NCI-H524 treated with DMSO at 0.1 percent for 48 hours (cell line): ENCODE measurements at regions not wholly inside any gene's neighbourhood (a gene's known extent, or its start where the extent isn't known, plus 50 kb on each side); places are given as distances from the start of the nearest gene placed in this dataset.
"Not testable (repeated sequence)": the region's sequence is repeated elsewhere in the genome, so short reads cannot be mapped to it uniquely, and the experiment has no call there.

Experiments
- DNase-seq: peaks from one replicate; lab custom pipeline; 2025; lab: John Stamatoyannopoulos, UW

DNA sequence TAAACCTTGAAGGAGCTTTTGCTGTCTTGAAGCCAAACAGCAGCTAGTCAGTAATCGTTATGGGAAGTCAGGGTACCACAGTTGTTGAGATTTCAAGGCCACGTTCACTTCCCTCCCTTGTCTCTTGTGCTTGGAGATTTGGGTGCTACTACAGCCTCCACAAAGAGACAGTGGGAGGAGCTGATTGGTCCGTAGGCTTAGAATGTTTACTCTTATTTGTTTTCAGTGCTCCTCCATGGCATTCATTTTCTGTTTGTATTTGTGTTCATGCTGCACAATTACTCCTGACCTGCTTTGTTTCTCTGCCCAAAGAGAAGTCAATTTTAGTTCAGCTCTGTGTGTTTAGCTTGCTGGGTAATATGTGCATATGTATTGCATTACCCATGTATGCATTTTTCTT is 147.7 kb downstream of the PRL start:
- no peak for DNase-seq

DNA sequence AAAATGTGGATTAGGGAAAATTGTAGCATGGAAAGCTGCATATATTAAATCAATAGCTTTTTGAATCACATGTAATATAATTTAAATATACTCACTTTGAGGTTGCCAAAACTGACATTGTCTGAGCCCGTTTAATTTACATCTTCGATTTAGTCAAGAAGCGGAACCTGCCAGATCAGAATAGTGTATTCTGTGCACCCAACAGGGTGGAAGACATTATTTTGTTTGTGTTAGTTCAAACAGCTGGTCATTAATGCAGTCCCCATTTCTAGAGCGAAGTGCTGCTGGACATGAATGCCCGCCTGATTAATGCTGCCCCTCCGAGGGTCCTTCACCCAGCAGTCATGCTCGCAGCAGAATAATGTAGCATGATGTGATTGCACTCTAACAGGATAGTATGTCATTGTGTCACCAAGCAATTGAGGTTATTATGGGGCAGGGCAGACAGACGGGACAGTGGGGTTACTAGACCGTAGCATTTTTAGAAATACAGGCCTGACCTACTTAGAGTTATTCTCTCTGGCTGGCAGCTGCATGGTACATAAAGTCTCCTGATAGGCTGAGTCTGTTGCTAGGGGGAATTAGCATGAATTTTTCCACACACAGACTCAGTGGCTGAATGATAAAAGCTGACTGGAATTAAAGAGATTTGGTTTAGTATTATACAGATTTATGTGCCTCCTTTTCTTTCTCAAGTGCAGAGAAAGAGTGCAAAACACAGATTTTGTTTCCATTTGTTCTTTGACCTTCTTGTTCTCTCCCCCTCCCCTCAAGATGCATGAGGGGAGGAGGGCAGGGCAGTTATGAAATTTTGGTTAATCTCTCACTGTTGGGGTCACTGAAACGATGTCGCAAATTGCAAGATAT is 147.1 kb downstream of the PRL start:
- DNase-seq = peak; percentile 68

DNA sequence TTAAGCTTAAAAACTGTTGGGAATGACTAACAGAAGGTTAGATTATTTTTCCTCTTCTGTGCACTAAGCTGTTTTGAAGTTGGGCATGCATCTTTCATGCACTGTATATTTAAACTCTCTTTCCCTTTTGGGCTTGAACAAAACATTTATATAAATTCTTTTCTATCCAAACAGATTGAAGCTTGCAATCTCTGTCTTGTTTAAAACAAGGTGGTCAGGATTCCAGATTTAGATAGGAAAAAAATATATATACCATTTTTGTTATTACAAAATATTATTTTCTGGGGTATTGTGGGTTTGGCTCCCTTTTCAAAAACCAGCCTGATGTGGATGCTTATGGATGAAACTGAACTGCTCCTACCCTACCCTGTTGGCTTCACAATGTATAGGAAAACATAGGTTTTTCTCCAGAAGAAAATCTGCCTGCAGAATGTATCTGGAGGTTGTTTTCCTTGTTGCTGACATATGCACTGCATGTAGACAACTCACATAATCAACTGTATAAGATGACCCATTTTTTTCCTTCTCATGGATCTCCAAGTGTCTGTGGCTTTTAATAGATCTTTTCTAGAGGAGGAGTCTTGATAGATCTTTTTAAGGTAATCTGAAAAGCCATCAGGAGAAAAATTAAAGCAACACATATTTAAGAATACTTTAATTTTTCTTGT is 146.3 kb downstream of the PRL start:
- no peak for DNase-seq

DNA sequence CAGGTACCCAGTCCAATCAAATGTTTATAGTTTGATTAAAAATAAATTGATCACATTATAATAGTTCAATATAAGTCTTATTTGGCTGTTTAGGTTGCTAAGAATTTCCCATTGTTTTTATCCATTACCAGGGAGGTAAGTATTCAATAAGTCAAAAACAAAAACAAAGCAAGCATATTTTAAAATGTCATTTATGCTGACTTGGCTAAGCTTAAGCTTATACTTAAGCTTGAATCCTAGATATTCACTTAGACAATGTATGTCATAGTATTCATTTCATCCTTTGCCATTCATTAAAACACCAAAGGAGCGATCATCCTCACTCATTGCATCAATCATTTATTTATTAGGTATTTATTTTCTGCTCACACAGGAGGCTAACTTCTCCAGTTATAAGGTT is 144.9 kb downstream of the PRL start:
- DNase-seq = no peak

DNA sequence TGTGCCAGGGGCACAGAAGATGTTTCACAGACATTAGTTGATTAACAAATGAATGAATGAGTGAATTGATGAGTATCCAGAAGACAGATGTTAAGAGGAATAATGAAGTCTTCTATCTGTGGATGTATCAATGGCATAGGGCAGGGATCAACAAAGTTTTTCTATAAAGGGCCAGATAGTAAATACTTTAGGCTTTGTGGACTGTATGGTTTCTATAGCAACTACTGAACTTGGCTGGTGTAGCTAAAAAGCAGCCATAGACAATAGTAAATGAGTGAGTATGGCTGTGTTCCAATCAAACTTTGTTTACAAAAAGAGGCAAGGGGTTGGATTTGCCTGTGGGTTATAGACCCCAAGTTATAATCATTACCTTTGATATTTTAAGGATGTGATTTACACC is 144.0 kb downstream of the PRL start:
- no peak for DNase-seq

DNA sequence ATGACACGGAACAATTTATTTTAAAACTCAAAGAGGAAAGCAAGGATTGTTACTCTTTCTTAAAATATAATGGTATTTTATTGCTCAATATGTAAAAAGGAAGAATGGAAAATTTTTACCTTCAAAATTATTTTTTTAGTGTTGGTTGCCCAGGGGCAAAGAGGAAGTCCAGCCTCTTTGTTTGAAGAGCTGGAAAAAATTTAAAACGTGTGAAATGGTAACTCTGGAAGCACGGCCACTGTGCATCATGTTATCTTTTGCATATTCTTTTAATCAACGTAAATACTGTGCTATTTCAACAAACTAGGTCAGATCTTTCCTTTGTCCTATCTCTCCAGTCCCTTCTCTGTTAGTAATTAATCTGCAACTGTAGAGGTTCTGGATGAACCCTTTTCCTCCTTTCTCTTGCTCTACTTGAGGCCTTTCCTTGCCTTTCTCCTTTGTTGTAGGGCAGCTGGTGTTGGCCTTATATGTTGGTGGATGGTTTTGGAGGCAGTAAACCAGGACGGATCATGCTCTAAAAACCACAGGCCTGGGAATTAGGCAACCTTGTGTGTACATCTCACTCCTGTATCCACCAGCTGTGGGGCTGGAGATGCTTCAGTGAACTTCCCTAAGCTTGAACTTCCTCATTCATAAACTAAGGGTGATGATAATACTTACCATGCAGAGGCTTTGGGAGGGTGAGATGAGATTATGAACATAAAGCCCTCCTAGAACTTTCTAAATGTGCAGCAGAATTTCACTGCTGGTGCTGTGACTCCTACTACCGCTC is 143.3 kb downstream of the PRL start:
- no peak for DNase-seq

DNA sequence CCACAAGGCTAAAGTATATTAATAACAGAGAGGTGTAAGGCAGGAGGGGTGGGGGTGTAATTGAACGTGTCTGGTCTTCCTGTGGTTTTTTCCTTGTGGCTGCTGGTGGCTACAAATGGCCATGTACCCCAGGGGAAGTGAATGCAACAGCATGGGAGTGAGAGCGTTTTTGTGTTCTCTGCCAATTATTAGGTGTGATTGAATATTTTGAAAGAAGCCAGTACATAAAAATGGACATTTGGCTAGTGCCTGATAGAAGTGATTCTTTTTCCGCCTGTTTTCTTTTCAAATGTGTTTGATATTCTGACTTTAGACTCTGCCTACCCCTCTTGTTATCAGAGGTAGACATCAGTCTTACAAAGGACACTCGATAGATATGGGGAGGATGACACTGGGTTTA is 141.3 kb downstream of the PRL start:
- DNase-seq = no peak

DNA sequence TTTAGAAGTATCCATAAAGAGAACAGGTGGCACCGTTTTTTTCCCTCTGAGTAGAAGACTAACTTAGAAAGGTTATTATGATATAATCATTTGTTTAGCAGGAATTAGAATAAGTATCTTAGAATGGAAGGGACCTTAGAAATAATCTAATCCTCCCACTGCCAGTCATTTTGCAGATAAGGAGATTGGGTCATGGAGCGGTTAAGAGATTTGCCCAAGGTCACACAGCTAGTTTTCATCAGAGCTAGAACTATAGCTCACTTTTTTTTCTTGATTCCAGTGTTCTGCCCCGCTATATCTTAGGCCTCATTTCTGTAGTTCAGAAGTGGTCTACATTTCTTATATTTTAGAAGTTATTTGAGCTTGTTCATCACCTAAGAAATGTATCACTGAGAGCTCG is 139.6 kb downstream of the PRL start:
- DNase-seq = no peak

DNA sequence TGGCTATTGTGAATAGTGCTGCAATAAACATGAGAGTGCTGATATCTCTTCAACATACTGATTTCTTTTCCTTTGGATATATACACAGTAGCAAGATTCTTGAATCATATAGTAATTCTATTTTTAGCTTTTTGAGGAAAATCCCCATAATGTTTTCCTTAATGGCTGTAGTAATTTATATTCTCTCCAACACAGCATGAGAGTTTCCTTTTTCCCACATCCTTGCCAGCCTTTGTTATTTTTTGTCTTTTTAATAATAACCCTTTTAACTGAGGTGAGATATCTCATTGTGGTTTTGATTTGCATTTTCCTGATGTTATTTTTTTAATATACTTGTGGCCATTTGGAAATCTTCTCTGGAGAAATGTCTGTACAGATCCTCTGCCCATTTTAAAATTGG is 132.6 kb downstream of the PRL start:
- DNase-seq = no peak

DNA sequence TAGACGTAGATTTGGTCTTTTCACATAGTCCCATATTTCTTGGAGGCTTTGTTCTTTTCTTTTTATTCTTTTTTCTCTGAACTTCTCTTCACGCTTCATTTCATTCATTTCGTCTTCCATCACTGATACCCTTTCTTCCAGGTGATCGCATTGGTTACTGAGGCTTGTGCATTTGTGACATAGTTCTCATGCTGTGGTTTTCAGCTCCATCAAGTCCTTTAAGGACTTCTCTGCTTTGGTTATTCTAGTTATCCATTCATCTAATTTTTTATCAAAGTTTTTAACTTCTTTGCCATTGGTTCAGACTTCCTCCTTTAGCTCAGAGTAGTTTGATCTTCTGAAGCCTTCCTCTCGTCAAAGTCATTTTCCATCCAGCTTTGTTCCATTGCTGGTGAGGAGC is 125.8 kb downstream of the PRL start:
- not testable (repeated sequence) for DNase-seq

DNA sequence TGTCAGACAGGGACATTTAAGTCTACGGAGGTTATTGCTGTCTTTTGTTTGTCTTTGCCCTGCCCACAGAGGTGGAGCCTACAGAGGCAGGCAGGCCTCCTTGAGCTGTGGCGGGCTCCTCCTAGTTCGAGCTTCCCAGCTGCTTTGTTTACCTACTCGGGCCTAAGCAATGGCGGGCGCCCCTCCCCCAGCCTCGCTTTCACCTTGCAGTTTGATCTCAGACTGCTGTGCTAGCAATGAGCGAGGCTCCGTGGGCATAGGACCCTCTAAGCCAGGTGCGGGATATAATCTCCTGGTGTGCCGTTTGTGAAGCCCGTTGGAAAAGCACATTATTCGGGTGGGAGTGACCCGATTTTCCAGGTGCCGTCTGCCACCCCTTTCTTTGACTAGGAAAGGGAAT is 125.0 kb downstream of the PRL start:
- DNase-seq = not testable (repeated sequence)

DNA sequence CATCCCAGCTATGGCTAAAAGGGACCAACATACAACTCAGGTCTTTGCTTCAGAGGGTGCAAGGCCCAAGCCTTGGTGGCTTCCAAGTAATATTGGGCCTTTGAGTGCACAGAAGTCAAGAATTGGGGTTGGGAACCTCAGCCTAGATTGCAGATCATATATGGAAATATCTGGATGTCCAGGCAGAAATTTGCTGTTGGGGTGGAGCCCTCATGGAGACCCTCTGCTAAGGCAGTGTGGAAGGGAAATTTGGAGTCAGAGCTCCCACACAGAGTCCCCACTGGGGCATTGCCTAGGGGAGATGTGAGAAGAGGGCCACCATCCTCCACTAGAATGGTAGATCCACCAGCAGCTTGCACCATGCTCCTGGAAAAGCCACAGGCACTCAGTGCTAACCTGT is 123.5 kb downstream of the PRL start:
- no peak for DNase-seq

DNA sequence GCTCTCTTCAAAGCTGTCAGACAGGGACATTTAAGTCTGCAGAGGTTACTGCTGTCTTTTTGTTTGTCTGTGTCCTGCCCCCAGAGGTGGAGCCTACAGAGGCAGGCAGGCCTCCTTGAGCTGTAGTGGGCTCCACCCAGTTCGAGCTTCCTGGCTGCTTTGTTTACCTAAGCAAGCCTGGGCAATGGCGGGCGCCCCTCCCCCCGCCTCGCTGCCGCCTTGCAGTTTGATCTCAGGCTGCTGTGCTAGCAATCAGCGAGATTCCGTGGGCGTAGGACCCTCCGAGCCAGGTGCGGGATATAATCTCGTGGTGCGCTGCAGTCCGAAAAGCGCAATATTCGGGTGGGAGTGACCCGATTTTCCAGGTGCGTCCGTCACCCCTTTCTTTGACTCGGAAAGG is 116.6 kb downstream of the PRL start:
- DNase-seq = not testable (repeated sequence)

DNA sequence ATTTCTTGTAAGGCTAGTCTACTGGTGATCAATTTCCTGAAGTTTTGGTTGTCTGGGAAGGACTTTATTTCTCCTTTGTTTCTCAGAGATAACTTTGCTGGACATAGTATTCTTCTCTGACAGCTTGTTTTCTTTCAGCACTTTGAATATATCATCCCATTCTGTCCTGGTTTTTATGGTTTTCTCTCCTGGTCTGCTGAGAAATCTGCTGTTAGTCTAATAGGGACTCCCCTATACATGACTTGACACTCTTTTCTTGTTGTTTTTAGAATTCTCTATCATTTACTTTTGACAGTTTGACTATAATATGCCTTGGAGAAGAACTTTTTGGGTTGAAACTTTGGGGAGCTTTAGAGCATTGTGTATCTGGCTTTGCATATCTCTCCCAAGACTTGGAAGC is 112.5 kb downstream of the PRL start:
- DNase-seq = no peak

DNA sequence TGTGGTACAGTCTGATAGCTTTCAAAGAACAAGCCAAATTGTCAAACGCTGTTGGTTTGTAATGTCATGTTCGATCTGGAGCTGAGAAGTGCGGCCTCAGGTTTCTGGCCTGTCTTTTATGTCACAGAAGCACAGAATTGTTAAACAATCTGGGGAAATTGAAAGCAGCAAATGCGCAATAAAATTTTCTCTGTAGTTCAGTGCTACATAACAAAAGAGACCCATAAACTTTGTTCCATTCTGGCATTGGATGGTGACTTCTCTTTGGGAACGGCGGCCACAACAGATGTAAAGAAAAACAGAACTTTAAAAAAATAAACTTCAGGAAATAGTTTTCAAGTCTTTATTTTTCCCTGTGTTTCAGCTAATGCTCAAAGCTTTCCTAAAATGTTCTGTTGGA is 106.9 kb downstream of the PRL start:
- DNase-seq = no peak

DNA sequence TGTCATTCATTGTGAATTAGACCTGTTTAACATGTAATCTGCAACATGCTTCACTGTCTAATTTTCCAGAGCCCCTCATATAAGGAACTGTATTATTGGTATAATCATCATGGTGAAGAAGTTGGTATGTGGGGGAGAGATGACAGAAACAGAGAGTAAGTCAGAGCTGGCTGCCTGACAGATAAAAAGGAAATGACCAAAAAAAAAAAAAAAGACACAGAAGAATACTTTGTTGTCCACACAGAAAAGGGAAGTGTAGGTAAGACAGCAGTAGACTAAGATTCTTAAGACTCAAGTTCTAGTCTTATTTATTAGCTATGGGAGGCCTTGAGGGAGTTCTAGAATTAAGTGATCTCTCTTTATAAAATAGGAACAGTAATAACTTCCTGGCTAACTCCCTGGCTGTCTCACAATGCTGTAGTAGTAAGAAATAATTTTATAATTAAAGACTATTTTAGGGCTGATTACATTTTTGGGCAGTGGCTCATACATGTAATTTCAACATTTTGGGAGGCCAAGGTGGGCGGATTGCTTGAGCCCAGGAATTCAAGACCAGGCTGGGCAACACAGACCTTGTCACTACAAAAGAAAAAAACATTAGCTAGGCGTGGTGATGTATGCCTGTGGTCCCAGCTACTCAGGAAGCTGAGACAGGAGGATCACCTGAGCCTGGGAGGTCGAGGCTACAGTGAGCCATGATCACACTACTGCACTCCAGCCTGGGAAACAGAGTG is 102.5 kb downstream of the PRL start:
- DNase-seq = no peak

DNA sequence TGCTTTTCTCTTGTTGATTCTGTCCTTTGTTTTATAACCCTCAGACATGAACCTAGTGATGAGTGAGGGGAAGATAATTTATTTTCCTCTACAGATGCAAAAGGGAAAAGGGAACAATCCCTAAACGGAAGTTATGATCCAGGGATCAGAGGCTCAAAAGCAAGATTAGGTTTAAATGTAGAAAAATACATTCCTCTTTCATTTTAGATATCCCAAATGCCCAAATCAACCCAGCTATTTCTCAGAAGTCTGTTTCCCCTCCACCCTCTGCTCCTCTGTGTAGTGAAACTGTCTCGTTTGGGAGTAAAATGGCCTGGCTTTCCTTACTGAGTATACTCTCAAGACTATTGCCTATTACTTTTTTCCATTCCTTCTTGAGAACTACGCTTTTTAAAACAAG is 97.1 kb downstream of the PRL start:
- DNase-seq = no peak

DNA sequence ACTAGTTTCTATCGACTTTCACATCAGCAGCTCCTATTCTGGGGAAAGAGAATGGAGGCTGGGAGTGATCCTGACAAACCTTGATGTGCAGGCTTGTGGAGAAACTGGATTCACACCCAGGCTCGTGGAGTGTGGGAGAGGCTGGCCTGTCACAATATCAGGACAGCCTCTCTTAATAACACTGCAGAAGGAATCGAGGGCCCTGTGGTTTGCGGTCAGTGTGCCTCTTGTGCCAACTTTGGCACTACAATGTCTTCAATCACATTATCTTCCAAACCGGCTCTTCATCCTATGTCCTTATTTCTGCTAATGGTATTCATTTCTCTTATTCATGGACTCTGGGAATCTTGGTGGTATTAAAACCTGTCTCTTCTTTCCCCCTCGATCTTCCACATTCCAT is 92.7 kb downstream of the PRL start:
- DNase-seq = no peak

DNA sequence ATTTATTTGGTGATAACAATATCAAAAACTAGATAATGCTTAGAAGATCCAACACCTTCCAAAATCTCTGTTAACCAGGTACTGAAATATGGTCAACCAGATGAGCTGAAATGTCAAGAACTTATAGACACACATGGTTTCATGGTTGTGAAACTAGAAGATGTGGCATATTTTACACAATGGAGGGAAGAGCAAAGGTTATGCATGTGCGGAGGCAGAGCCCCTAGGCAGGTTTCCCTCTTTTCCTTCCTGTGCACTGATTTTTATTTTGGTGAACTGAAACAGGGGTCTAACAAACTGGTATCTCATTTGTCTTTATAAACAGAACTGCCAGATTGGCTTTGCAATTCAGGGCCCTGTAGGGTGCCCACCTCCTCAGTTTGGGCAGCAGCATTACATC is 91.6 kb downstream of the PRL start:
- DNase-seq = no peak

DNA sequence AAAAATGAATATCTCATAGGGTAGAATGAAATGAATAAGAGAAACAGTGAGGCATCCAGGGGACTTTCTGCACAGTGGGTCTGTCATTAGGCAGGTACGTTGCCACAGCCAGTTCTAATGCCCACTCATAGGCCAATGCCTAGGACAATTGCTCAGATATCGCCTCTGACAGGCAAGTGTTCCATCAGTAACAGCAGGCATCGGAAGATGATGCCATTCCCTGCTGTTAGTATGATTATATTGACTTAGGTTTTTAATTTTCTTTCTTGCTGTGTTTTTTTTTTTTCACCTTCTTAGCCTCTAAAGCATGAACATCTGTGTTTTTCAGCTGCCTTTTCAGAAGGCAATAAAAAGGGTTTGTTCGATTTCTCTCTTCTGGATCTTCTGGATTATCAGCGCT is 90.7 kb downstream of the PRL start:
- DNase-seq = no peak

DNA sequence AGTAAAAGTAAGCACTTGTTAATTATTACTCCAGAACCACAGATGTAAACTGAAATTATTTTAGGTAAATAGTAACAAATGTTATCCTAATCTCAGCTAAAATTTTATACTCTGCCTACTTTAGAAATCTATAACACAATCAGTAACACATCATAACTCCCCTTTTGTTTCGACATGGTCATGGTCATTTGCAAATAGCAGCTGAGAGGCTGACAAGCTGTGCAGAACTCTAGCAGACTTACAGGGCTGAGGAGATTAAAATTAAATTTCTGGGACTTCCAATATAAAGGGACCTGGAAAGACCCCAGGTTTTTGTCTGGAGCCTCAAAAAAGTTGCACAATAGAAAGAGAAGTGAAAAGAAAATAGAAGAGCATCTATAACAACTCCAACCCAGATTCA is 88.8 kb downstream of the PRL start:
- no peak for DNase-seq

DNA sequence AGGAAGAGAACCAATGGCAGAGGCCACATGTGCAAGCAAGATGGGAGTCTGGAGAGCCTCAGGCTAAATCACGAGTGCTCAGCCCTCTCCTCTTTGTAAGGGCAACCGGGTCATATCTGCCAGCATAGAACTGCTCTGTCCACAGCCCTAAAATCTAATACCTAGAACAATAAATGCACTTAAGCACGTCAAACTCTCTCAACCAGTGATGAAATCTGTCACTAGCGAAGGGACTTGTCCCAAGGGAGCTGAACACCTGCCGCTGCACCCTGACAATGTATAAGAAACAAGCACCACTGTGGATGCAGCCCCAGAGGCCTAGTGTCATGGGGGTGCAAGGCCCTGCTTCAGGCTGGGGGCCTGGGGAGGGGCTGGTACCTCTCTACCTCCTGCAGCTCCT is 82.5 kb downstream of the PRL start:
- no peak for DNase-seq
